Memory B cell (primary cell): ENCODE measurements at regions not wholly inside any gene's neighbourhood (a gene's known extent, or its start where the extent isn't known, plus 50 kb on each side); places are given as distances from the start of the nearest gene placed in this dataset.

ENCODE experiments used
- ATAC-seq: fragments of 150-1000 bp; cut with Tn5 transposase; 2 replicates; pipeline ENCODE4 v1.10.0; 2021; ENCODE audit warnings: low read depth, mild to moderate bottlenecking, moderate library complexity
- DNase-seq, 2 donors: peaks; one replicate each; pipeline ENCODE4 v3.0.0; 2022; ENCODE audit warnings: low spot score in 2 of 2
- H3K27ac Mint-ChIP-seq: one replicate; pipeline ENCODE4 v1.8.0; 2022; ENCODE audit warnings: mild to moderate bottlenecking, moderate library complexity, mixed read lengths
- H3K27me3 Mint-ChIP-seq: one replicate; pipeline ENCODE4 v1.8.0; 2022; ENCODE audit warnings: mixed read lengths
- H3K36me3 Mint-ChIP-seq: one replicate; pipeline ENCODE4 v1.8.0; 2022; ENCODE audit warnings: mild to moderate bottlenecking, mixed read lengths
- H3K4me1 Mint-ChIP-seq: one replicate; pipeline ENCODE4 v1.8.0; 2022; ENCODE audit warnings: mixed read lengths
- H3K4me3 Mint-ChIP-seq: one replicate; pipeline ENCODE4 v1.8.0; 2022; ENCODE audit warnings: mild to moderate bottlenecking, moderate library complexity, mixed read lengths
- H3K9me3 Mint-ChIP-seq: one replicate; pipeline ENCODE4 v1.8.0; 2022; ENCODE audit warnings: mixed read lengths

DNA sequence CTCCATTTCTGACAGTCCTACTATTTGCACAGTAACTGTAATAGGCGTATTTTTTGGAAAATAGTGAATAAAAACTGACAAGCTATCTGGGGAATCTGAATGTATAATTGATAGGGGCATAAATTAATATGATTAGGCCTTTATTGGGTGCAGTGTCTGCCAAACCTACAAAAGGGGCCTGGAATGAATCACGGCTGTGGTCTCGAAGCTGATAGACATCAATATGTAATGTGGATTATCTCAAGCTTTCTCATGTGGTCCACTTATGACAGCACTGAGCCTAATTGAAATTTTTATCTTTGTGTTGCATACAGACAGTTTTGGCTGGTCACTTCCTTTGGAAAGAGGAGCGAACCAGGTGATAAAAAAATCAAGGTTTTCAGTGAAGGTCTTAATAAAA is 450.4 kb downstream of the GPATCH2 start:
- DNase-seq (no peak), ATAC-seq (no peak)
- Mint-ChIP-seq H3K27me3 (no peaks in the 10 kb centered on the region), H3K9me3 (peaks cover 2% of the 10 kb centered on the region), H3K4me3 (no peak overlapping the region), H3K36me3 (no peaks in the 10 kb centered on the region), H3K4me1 (no peaks in the 10 kb centered on the region), H3K27ac (no peak overlapping the region)

DNA sequence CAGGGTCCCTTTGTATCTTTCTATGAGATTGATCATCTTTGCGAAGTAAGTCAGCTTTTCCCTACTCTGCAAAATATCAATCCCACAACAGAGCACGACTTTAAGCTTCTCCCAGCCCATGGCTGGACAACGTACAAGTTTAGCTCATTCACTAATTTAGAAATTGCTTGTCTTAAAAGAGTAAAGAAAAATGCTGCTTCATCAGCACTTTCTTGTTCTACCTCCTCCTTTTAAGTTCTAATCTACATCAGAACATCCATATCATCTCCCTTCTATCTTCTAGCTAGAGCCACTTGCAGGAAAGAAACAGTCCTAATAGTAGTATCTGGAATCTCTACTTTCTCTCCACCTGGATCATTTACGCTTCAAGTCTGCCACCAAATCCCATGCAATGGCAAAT is 441.2 kb upstream of the ESRRG start:
- DNase-seq (no peak), ATAC-seq (no peak)
- Mint-ChIP-seq H3K27me3 (no peaks in the 10 kb centered on the region), H3K4me3 (no peak overlapping the region), H3K9me3 (no peaks in the 10 kb centered on the region), H3K4me1 (no peaks in the 10 kb centered on the region), H3K27ac (no peak overlapping the region), H3K36me3 (no peaks in the 10 kb centered on the region)

DNA sequence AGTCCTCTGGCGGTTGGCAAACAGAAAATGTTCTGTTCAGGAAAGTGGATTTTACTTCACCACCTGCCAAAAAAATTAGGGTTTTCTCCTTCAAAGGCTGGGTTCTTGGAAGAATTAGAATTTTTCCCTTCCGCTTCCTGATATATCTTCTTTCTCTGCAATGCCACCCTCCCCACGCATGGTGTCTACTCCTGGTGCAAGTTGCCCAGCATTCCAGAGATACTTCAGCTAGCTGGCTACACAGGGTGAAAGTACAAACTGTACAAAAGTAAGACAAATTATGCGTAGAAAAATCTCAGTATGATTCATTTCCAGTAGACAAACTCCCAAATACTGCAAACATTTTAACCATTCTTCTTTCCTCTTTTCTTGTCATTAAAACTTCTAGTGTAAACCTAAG is 430.1 kb upstream of the ESRRG start:
- H3K27ac Mint-ChIP-seq: no peak overlapping the region
- ATAC-seq (no peak), DNase-seq (no peak)
- H3K4me1 Mint-ChIP-seq: no peaks in the 10 kb centered on the region
- no peaks in the 10 kb centered on the region for H3K27me3 Mint-ChIP-seq
- no peak overlapping the region for H3K4me3 Mint-ChIP-seq
- no peaks in the 10 kb centered on the region for H3K36me3 Mint-ChIP-seq
- peaks cover 4% of the 10 kb centered on the region for H3K9me3 Mint-ChIP-seq

DNA sequence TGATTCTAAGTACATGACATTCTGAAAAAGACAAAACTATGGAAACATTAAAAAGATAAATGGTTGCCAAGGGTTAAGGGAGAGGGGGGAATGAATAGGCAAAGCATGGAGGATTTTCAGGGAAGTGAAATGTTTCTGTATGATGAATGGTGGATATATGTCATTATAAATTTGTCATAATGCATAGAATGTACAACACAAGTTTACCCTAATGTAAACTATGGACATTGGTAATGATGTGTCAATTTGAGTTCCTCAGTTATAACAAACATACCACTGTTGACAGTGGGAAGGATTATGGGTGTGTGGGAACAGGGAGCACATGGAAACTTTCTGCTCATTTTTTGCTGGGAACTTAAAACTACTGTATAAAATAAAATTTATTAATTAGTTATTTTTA is 427.1 kb upstream of the ESRRG start:
- no peak for ATAC-seq
- no peak overlapping the region for H3K27ac Mint-ChIP-seq
- H3K4me1 Mint-ChIP-seq: no peaks in the 10 kb centered on the region
- no peaks in the 10 kb centered on the region for H3K36me3 Mint-ChIP-seq
- H3K4me3 Mint-ChIP-seq: no peak overlapping the region
- peaks cover 7% of the 10 kb centered on the region for H3K9me3 Mint-ChIP-seq
- H3K27me3 Mint-ChIP-seq: no peaks in the 10 kb centered on the region
- no peak for DNase-seq

DNA sequence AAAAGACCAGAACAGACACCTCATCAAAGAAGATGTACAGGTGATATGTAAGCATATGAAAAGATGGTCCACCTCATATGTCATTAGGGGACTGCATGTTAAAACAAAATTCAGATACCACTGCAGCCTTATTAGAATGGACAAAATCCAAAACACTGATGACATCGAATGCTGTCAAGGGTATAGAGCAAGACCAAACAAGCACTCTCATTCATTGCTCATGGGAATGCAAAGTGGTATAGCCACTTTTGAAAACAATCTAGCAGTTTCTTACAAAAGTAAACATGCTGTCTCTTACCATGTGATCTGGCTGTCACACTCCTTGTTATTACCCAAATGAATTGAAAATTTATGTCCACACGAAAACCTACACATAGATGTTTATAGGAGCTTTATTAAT is 426.6 kb upstream of the ESRRG start:
- no peak for DNase-seq
- no peak for ATAC-seq
- Mint-ChIP-seq H3K27ac (no peak overlapping the region), H3K9me3 (peaks cover 10% of the 10 kb centered on the region), H3K36me3 (no peaks in the 10 kb centered on the region), H3K4me1 (no peaks in the 10 kb centered on the region), H3K27me3 (no peaks in the 10 kb centered on the region), H3K4me3 (no peak overlapping the region)

DNA sequence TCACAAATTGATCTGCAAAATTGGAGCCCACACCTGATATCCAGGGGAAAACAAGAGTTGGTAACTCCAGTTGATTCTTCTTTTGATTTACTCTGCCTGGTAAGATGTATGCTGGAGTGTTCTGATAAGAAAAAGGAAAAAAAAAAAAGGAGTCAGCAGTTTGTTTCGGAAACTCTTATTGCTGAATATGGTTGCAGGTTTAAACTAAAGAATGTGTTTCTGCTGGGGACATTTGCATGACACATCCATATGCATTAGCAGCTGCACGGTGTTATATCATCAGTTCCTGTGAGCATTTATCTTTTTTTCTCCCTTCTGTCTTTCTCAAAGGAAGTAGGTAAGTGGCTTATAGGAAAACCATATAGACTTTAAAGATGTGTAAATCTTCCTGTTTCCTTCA is 418.5 kb upstream of the ESRRG start:
- no peaks in the 10 kb centered on the region for H3K36me3 Mint-ChIP-seq
- H3K9me3 Mint-ChIP-seq: peaks cover 3% of the 10 kb centered on the region
- ATAC-seq: no peak
- no peak for DNase-seq
- peaks cover 23% of the 10 kb centered on the region for H3K27me3 Mint-ChIP-seq
- H3K4me3 Mint-ChIP-seq: no peak overlapping the region
- H3K27ac Mint-ChIP-seq: no peak overlapping the region
- no peaks in the 10 kb centered on the region for H3K4me1 Mint-ChIP-seq

DNA sequence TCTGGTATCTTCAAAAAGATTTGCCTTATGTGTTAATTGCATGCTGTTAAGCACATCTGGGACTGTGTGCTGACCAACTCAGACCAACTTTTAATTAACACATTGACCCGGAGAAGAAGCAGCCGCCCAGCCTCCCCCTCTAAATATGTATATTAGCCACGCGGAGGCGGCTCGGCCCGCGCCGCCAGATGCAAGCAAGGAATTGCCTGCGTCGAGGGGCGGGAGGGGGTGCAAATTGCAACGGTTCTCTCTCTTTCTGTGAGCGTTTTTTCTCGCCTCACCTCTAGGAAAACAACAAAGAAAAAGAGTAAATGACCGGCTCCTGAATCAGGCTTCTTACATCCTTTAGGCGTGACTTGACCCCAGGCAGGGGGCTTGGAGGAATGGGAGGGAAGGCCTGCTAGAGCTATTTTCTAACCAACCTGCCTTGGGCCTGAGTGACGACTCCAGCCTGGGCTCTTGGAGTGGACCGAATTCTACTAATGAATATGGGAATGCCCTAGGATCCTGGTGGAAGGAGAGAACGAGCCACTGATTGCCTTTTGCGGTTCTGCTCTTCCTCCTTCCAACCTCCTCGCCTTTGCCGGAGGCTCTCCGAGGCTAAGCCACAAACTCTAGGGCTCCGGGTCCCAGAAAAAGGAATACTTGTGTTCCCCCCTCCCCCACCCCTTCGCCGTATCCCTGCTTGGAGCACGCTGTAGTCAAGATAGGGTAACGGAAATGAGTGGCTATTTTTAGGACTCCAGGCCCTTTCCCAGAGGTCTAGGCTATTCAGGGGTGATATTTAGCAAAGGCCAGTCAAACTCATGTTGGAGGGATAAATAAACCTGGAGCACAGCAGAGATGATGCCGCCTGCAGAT is 417.0 kb upstream of the ESRRG start:
- no peak for DNase-seq
- Mint-ChIP-seq H3K36me3 (no peaks in the 10 kb centered on the region), H3K27me3 (peaks cover 29% of the 10 kb centered on the region), H3K4me3 (no peak overlapping the region), H3K27ac (no peak overlapping the region), H3K9me3 (peaks cover 3% of the 10 kb centered on the region), H3K4me1 (peaks cover under 1% of the 10 kb centered on the region)
- no peak for ATAC-seq

DNA sequence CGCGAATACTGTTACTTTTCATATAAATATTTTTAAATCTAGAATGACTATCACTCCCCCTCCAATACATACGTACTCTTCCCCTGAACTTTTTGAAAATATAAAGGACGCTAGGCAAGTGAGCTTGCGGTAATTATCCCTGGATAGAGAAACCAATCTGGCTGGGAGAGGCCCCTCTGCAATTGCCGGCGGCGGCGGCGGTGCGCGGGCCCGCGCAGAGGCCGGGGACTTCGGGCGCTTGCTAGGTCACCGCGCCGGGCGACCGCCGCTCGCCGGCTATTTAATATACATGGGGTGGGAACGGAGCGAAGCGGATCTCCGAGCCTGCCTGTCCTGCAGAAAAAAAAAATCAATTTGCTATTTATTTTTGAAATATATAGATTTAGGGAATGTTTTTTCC is 416.3 kb upstream of the ESRRG start:
- ATAC-seq (no peak), DNase-seq (no peak)
- H3K9me3 Mint-ChIP-seq: peaks cover 2% of the 10 kb centered on the region
- H3K4me3 Mint-ChIP-seq: no peak overlapping the region
- H3K27me3 Mint-ChIP-seq: peaks cover 33% of the 10 kb centered on the region
- no peak overlapping the region for H3K27ac Mint-ChIP-seq
- peaks cover 3% of the 10 kb centered on the region for H3K4me1 Mint-ChIP-seq
- peaks cover 2% of the 10 kb centered on the region for H3K36me3 Mint-ChIP-seq

DNA sequence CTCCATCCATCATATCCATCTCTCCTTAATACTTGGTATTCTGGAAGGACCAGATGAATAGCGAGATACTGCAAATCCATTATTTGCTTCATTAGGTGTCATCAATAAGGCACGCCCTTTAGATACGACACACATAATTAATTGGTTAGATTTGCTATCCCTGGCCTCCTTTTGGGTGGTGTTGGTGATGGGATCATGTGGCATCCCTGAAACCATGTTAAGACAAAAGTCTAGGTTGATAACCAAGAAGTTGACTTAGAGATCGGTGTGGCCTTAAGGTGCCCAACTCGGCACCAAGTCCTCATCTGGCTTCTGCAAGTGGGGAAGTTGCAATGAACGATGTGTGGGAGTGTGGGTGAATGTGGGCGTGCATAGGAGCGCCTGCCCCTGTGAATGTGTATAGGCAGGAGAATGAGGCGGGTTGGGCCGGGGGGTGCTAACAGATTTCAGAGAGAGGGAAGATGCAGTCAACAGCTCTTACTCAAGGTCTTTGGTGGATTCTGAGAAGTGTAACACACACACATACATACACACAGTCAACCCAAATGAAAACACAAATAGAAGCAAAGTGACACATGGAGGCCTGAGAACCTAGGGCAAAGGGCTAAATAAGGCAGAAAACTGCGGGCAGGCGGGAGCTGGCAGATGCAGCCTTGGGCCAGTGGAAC is 415.7 kb upstream of the ESRRG start:
- H3K27ac Mint-ChIP-seq: no peak overlapping the region
- peaks cover 3% of the 10 kb centered on the region for H3K4me1 Mint-ChIP-seq
- H3K27me3 Mint-ChIP-seq: peaks cover 33% of the 10 kb centered on the region
- H3K36me3 Mint-ChIP-seq: peaks cover 2% of the 10 kb centered on the region
- DNase-seq (no peak), ATAC-seq (no peak)
- no peak overlapping the region for H3K4me3 Mint-ChIP-seq
- peaks cover 2% of the 10 kb centered on the region for H3K9me3 Mint-ChIP-seq

DNA sequence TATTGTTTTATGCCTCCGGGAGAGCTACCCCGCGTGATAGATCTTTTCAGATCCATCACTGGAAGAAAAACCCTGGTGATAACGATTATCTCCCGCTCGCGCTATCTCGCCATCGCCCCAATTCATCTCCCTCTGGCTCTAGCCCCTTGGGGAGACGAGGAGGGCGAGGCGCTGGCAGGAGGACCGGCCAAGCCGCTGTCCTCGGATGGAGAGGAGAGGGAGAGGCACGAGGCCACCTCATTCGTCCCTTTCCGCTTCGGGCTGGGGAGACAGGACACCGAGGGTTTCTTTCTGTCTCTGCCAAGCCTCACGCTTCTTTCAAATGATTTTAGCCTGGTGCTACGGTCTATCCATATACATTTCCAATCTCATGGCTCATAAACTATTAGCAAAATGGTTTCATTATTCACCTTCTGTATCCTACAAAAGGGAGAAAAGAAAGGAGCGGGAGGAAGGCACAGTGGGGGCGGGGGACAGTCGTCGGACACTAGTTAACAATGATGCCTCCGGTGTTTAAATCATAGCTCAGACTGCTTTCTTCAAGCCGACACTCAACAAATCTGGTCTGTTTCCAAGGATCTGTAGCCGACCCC is 415.0 kb upstream of the ESRRG start:
- Mint-ChIP-seq H3K27ac (no peak overlapping the region), H3K4me1 (peaks cover 3% of the 10 kb centered on the region)

DNA sequence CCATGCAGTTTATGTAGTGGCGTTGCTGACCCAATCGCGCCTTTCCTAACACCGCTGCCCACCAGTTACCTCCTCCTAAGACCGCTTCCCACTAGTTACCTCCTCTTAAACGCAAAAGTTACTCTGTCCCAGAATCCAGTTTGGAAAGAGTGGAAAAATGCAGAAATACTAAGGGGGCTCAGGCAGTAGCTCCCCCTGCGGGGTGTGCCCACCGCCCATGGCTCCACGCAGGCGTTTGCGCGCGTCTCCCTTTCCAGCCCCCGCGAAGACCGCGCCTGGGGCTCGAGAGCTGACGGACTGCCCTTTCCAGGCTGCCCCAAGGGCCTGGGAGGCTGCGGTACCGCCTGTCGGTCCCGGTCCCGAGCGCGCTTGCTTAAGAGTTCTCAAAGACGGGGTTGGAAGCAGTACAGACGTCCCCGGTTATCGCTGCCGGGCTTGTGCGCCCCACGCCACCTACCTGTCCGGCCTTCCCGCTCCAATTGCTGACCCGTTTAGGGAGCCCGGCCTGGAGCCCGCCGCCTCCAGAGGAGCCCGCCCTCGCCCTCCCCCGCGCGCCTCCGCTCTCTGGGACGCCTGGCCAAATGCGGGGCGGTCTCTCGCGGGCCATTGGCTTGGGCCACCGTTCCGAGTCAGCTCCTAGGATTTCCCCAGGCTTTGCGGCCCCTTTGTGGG is 414.1 kb upstream of the ESRRG start:
- Mint-ChIP-seq H3K36me3 (peaks cover 2% of the 10 kb centered on the region), H3K4me1 (peaks cover 3% of the 10 kb centered on the region), H3K27me3 (peaks cover 39% of the 10 kb centered on the region), H3K27ac (no peak overlapping the region), H3K9me3 (peaks cover 4% of the 10 kb centered on the region), H3K4me3 (no peak overlapping the region)
- no peak for ATAC-seq
- no peak for DNase-seq

More for the DNA sequence above, 415.0 kb upstream of the ESRRG start:
- DNase-seq: no peak
- Mint-ChIP-seq H3K27me3 (peaks cover 37% of the 10 kb centered on the region), H3K36me3 (peaks cover 2% of the 10 kb centered on the region), H3K9me3 (peaks cover 4% of the 10 kb centered on the region), H3K4me3 (no peak overlapping the region)
- ATAC-seq: no peak

DNA sequence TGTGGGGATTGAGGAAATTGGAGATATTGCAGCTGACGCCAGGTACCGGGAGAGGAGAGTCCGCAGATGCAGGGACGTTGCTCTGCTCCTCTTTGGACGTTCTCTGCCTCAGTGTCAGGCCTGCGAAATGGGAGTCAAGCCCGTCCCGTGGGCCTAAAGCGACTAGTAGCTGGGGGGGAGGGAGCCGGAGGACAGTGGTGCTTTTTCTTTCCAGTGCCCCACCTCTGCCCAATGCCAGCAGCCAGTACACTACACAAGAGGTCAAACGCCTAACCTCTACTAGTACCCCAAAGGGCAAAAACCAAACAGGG is 413.6 kb upstream of the ESRRG start:
- H3K27me3 Mint-ChIP-seq: peaks cover 39% of the 10 kb centered on the region
- H3K27ac Mint-ChIP-seq: no peak overlapping the region

DNA sequence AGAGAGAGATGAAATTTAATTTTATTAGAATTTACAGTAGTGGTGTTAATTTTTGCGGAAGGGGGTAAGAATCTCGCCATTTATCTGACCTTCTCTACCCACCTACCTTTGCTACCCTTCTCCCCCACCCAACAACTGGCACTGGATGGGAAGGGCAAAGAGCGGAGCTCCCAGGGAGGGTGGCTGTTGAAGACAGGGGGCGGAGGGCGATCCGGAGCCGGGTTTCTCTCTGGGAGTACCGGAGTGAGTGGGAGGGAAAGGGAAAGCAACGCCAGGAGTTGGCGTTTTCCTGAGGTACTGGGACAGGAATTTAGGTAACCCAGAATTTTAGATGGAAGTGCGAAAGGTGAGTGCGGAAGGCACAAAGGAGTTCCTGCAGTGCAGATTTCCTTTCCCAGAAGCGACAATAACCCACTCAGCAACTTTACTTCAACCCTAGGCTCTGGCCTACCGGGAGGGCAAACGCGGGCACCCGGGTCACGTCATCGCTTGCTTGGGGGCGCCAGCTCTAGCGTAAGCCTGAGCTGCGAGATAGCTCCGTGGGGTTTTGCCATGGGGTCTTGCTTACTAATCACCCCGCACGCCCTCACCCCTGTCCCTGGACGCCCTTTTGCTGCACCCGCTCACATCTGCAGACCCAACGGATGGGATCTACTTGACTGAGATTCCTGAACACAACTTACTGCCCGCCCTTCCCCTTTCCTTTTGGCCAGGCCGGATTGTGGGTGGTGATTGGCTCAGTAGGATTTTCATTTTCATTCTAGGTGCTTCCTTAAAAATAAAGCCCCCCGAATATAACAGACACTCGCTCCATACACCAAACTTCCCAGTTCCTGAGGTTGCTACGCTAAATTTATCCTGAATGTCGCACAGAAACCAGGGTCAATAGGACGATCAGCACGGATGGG is 413.0 kb upstream of the ESRRG start:
- H3K4me1 Mint-ChIP-seq: peaks cover 3% of the 10 kb centered on the region
- ATAC-seq: no peak
- DNase-seq: no peak
- no peak overlapping the region for H3K27ac Mint-ChIP-seq
- H3K36me3 Mint-ChIP-seq: peaks cover 2% of the 10 kb centered on the region
- no peak overlapping the region for H3K4me3 Mint-ChIP-seq
- H3K9me3 Mint-ChIP-seq: peaks cover 4% of the 10 kb centered on the region
- peaks cover 36% of the 10 kb centered on the region for H3K27me3 Mint-ChIP-seq

More for the DNA sequence above, 413.6 kb upstream of the ESRRG start:
- no peak for ATAC-seq
- Mint-ChIP-seq H3K4me1 (peaks cover 3% of the 10 kb centered on the region), H3K9me3 (peaks cover 4% of the 10 kb centered on the region), H3K4me3 (no peak overlapping the region), H3K36me3 (peaks cover 2% of the 10 kb centered on the region)
- DNase-seq: no peak
